ENCODE measurements at regions not wholly inside any gene's neighbourhood (a gene's known extent, or its start where the extent isn't known, plus 50 kb on each side); places are given as distances from the start of the nearest gene placed in this dataset.

DNA sequence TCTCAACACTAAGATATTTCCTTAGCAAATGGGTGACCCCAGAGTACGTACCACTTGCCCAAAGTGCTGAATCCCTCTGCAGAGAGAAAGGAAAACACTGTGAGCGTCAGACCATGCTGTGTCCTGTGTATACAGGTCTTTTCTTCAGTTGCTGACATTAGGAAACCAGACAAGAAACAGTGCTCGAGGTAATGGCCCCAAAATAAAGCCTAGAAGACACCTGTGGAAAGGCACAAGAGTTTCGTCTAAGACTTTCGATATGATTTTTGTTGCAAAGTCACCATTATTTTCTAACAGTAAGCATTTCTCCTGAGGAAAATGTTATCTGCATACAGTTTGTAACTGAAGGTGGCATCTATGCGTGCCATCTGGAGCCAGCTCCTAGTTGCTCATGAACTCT lies 62.0 kb upstream of the SIMC1 start:
- DNase-seq (ENCODE audit: low read depth) = no peak

DNA sequence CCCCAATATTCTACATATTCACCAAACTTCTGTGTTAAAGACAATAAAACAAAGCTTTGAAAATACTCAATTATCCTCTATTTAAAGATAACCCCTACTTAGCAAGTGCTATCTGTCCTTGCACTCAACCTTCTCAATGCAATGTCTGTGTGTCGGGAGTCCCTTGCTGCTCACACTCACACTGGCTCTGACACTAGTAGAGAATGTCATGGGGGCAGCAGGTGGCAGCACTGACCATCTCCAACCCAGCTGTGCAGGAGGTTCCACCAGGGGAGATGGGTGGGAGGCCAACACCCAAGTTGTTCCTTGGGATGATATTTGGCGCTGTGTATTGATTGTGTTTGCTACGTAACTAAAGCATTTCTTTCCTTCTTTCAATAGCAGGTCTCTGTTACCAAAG lies 59.4 kb upstream of the SIMC1 start:
- no peak for DNase-seq (ENCODE audit: low read depth)

DNA sequence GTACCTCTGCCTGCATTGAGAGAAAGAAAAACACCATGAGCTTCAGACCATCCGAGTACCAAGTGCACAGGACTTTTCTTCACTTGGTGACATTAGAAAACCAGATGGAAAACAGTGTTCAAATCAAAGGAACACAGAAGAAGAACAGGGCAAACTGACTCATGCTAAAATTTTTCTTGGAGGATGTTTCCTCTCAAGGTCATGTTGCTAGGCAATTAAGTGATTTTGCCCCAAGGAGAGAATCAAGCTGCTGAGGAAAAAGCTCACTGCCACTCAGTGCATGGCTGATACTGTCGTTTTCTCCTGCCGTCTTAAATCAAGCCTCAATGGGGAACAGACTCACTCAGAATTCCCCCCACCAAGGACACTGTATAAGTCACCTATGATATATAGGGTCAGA lies 57.9 kb upstream of the SIMC1 start:
- DNase-seq (ENCODE audit: low read depth) = peak; percentile 63

DNA sequence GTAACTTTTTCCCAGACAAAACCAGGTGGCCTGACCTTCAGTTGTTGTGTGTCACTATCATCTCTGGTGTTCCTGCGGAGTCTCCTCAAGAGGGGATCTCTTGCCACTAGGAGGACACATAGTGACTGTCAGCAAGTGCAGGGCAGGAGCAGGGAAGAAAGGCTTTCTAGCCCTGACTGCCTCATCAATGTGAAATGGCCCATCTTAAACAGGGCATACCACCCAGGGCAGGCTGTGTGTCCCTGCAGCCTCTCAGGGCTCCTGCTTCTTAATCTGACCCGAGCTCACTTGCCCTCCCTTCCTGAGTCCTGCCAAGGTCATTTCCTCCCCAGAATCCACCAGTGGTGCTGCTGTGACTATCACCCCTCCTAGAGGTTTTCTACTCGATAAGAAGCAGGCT lies 57.4 kb upstream of the SIMC1 start:
- no peak for DNase-seq (ENCODE audit: low read depth)

DNA sequence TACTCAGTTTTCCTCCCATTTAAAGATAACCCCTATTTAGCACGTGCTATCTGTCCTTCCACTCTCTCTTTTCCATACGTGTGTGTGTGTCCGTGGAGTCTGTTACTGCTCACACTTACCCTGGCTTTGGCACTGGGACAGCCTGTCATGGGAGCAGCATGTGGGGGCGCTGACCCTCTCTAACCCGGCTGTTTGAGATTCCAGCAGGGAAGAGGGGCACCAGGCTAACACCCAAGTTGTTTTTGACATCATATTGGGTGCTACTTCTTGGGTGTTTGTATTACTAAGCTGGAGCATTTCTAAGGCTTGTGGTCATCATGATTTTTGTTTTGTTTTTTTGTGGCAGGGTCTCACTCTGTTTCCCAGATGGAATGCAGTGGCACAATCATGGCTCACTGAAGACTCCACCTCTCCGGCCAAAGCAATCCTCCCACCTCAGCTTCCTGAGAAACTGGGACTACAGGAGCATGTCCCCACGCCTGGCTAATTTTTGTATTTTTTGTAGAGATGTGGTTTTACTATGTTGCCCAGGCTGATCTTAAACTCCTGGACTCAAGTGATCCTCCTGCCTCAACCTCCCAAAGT lies 56.9 kb upstream of the SIMC1 start:
- DNase-seq (ENCODE audit: low read depth) = no peak

DNA sequence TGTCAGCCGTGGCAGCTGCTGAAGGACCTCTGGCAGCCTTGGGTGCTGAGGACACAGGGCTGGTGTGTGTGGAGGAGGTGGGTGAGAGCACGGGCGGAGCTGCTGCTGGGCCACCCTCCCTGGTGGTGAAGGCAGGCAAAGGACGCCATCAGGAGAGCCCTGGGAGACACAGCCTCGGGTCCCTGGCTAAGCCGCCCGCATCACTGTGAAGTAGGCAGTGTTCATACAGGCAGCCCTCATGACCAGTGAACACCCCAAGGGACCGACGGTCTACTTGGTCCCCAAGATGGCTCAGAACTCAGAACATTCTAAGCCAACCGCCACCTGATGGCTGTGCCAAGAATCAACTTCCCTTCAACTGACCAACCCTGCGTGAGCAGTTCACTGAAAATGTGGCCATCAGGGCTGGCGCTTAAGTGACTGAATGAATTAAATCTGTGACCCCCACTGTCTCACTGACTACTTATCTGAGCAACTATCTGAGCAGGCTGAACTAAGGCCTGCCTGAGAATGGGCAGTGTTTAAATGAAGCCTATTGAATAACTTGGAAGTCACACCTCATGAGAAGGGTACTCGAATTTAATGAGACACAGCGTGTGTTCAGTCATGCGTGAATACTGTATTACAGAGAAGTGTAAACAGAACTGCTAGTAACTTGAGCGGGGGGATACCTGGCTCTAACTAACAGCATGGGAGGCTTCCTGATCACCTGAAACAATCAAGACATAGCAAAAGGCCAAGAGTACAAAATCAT lies 54.7 kb upstream of the SIMC1 start:
- no peak for DNase-seq (ENCODE audit: low read depth)

DNA sequence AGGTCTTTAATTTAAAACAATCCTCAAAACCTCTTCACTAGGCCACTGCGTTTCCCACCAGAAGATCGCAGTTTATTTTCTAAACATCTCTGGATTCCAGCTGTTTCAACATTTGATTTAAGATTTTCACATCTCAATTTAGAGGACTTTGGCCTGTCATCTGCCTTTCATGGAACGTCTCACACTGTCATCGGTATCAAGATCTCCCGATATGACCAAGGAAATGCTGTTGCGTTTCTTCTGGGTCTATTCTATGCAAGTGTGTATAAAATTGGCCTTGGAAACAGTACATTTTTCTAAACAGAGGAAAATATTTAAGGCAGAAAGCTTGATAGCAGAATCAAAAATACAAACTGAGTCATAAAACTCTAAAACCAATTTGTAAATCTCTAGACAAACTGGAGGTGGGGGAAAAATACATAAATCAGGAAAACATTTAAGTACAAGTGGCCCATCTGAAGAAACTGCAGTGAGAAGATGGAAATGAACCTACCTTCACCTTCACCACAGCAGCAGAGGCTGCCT lies 53.6 kb upstream of the SIMC1 start:
- DNase-seq (ENCODE audit: low read depth) = no peak

DNA sequence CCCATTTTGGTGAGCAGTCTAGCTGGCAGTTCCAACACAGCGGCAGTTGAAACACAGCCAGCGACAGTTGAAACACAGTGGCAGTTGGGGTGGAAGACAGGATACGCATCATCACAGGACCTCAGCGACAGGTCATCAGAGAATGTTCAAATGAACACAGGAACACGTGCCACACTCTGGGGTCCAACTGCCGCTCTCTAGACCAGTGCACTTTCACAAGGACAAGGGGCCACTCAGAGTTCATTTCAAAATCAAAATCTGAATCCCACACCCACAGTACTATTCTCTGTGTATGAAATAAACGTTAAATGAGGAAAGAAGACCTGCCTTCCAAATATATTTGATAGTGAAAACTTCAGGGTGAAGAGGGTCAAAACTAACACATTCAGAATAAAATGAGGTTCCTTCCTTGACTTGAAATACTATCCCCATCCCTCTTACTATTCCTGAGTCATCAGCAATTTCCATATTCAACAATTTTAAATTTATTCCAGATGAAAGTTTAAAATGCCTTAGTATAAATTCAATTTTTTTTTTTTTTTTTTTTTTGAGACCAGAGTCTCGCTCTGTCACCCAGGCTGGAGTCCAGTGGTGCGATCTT lies 53.0 kb upstream of the SIMC1 start:
- peak; percentile 45 for DNase-seq (ENCODE audit: low read depth)

DNA sequence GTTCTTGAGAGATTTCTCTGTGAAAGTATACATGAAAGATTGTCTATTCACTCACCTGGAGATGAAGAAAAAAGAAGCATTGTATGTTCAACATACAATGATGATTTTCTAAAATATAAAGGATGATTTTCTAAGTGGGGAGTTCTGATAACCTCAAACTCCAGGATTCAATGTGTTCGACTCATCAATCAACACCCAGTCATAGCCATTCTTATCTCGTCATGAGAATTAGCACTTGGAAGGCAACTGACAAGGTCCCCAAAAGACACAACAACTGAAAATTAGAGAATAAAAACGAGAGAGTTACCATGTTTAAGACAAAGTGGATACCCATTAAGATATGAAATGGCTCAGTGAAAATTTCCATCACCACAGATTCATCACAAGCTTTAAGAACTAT lies 52.1 kb upstream of the SIMC1 start:
- no peak for DNase-seq (ENCODE audit: low read depth)

DNA sequence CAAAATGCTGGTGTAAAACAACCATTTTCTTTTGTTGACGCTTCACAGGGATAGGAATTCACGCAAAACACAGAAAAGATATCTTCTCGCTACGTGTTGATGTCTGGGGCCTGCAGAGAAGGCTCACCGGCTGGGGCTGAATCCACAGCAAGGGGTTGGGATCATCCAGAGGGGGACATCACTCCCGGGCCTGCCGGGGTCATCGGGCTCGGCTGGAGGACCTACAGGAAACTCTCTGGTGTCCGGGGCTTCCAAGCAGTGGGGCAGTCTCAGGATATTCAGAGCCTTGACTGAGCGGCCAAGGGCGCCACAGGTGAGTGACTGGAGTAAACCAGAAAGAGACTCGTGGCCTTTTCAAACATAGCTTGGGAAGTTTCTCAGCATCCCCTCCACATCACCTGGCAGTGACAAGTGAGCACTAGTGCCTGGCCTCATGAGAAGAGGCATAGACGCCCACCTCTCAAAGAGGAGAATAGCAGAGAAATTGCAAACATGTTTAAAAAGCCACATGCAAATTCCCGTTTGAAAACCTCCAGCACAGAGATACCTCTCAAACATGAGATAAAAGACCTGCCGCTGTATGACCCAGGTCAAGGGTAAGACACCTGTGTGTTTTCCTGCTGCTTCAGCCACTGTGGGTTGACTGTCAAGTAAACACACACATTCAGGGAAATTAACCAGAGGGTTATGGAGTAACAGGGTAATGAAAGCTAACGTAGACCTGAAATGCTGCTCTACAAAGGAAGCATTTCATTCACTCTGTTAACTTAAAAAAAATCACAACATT lies 50.8 kb upstream of the SIMC1 start:
- DNase-seq (ENCODE audit: low read depth) = no peak

DNA sequence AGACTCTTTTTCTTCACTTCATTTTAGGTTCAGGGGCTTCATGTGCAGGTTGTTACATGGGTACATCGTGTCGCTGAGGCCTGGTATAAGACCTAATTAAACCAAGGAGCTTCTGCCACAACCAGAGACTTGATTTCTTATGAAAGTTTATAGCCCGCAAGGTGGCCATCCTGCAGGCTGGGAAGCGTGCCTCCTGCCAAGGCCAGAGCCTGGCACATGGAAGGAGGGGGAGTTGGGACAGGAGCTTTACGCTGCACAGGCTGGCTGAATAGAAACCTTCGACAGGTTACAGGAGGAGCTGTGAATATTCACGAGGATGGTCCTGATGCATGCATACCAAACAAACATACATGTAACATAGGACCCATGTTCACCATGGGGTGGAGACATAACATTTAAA lies 50.1 kb upstream of the SIMC1 start:
- no peak for DNase-seq (ENCODE audit: low read depth)

Measured in fibroblast of gingiva (primary cell).